ENCODE measurements at regions not wholly inside any gene's neighbourhood (a gene's known extent, or its start where the extent isn't known, plus 50 kb on each side); places are given as distances from the start of the nearest gene placed in this dataset.

DNA sequence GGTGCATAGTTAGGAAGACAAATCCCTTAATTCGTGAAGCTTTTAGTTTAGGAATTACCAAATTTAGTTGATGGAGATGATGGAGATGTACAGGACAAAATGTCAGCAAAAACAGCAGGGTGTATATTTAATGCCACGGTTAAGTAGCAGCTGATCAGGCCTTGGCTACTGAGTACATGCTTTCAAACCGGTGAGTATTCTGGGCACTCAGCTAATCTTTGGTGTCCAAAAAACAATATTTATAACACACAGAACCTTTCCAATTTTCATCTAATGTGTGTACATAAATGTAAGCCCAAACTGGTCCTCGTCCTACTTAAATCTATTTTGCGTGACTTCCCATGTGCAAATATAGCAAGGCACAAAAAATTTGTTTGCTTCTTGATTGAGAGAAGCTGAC, 703.4 kb upstream of the LINC00305 start:
- TF ChIP-seq, protein P1, sequence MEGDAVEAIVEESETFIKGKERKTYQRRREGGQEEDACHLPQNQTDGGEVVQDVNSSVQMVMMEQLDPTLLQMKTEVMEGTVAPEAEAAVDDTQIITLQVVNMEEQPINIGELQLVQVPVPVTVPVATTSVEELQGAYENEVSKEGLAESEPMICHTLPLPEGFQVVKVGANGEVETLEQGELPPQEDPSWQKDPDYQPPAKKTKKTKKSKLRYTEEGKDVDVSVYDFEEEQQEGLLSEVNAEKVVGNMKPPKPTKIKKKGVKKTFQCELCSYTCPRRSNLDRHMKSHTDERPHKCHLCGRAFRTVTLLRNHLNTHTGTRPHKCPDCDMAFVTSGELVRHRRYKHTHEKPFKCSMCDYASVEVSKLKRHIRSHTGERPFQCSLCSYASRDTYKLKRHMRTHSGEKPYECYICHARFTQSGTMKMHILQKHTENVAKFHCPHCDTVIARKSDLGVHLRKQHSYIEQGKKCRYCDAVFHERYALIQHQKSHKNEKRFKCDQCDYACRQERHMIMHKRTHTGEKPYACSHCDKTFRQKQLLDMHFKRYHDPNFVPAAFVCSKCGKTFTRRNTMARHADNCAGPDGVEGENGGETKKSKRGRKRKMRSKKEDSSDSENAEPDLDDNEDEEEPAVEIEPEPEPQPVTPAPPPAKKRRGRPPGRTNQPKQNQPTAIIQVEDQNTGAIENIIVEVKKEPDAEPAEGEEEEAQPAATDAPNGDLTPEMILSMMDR (IDR thresholded peaks at IDR 0.05) = no peak
- TF ChIP-seq POLR2A (IDR thresholded peaks at IDR 0.05) = no peak
